Activated naive CD4-positive, alpha-beta T cell treated with anti-CD3 and anti-CD28 coated beads for 36 hours (primary cell): ENCODE measurements at regions not wholly inside any gene's neighbourhood (a gene's known extent, or its start where the extent isn't known, plus 50 kb on each side); places are given as distances from the start of the nearest gene placed in this dataset.

Experiments
- CTCF ChIA-PET: fragments of 350-600 bp; sonication (Branson Sonifier 250); formaldehyde crosslinking; loops from one replicate; lab custom pipeline; 2021; ENCODE audit warnings: antibody characterized with exemption; lab: Charles Lee
- DNase-seq: peaks from one replicate; pipeline ENCODE4 v3.0.0-alpha.2; 2020
- H3K27ac Mint-ChIP-seq: one replicate; pipeline ENCODE4 v1.8.0; 2021; ENCODE audit warnings: mild to moderate bottlenecking, mixed read lengths
- H3K27me3 Mint-ChIP-seq: one replicate; pipeline ENCODE4 v1.8.0; 2021; ENCODE audit warnings: low read depth, mixed read lengths
- H3K36me3 Mint-ChIP-seq: one replicate; pipeline ENCODE4 v1.8.0; 2021; ENCODE audit warnings: low read depth, mixed read lengths
- H3K4me1 Mint-ChIP-seq: one replicate; pipeline ENCODE4 v1.8.0; 2021; ENCODE audit warnings: low read depth, mixed read lengths
- H3K4me3 Mint-ChIP-seq: one replicate; pipeline ENCODE4 v1.8.0; 2021; ENCODE audit warnings: mild to moderate bottlenecking, moderate library complexity, mixed read lengths
- H3K9me3 Mint-ChIP-seq: one replicate; pipeline ENCODE4 v1.8.0; 2021; ENCODE audit warnings: mixed read lengths
- intact Hi-C: fragments of 100-400 bp; cut with micrococcal nuclease; formaldehyde crosslinking; loops from one replicate; pipeline ENCODE4 v1.15.1; 2023

GRCh38 chr13:31444266-31444856 lies 244.6 kb downstream of the B3GLCT start:
- Mint-ChIP-seq H3K27me3 (peaks cover 24% of the 10 kb centered on the region), H3K9me3 (no peaks in the 10 kb centered on the region), H3K27ac (no peak overlapping the region), H3K4me3 (no peak overlapping the region), H3K36me3 (no peaks in the 10 kb centered on the region), H3K4me1 (no peaks in the 10 kb centered on the region)
- intact Hi-C loops = no loop called here
- DNase-seq = no peak
- CTCF ChIA-PET = interaction anchor here (1.7 kb wide), 1 partner anchor 13 kb away, joined by 7 read pairs; no protein-coding TSS in a partner anchor

GRCh38 chr13:31452525-31452924 lies 252.8 kb downstream of the B3GLCT start:
- intact Hi-C loops = no loop called here
- CTCF ChIA-PET = no interaction called here
- no peaks in the 10 kb centered on the region for H3K9me3 Mint-ChIP-seq

GRCh38 chr13:31455581-31455980 lies 255.8 kb downstream of the B3GLCT start:
- H3K4me1 Mint-ChIP-seq = no peaks in the 10 kb centered on the region
- no peaks in the 10 kb centered on the region for H3K36me3 Mint-ChIP-seq
- H3K27ac Mint-ChIP-seq = no peak overlapping the region
- H3K27me3 Mint-ChIP-seq = no peaks in the 10 kb centered on the region
- intact Hi-C loops = no loop called here
- no peaks in the 10 kb centered on the region for H3K9me3 Mint-ChIP-seq
- CTCF ChIA-PET = no interaction called here
- no peak overlapping the region for H3K4me3 Mint-ChIP-seq
- no peak for DNase-seq

More at GRCh38 chr13:31452525-31452924, 252.8 kb downstream of the B3GLCT start:
- Mint-ChIP-seq H3K4me3 (no peak overlapping the region), H3K4me1 (no peaks in the 10 kb centered on the region), H3K27me3 (no peaks in the 10 kb centered on the region), H3K36me3 (no peaks in the 10 kb centered on the region), H3K27ac (no peak overlapping the region)
- no peak for DNase-seq

GRCh38 chr13:31456056-31456455 lies 256.3 kb downstream of the B3GLCT start:
- Mint-ChIP-seq H3K4me3 (no peak overlapping the region), H3K27ac (no peak overlapping the region), H3K27me3 (no peaks in the 10 kb centered on the region), H3K9me3 (no peaks in the 10 kb centered on the region), H3K36me3 (no peaks in the 10 kb centered on the region), H3K4me1 (no peaks in the 10 kb centered on the region)
- intact Hi-C loops = no loop called here
- no peak for DNase-seq
- CTCF ChIA-PET = no interaction called here

- Mint-ChIP-seq H3K27ac (no peak overlapping the region), H3K36me3 (no peaks in the 10 kb centered on the region), H3K27me3 (no peaks in the 10 kb centered on the region), H3K4me3 (no peak overlapping the region), H3K4me1 (no peaks in the 10 kb centered on the region), H3K9me3 (no peaks in the 10 kb centered on the region)
- intact Hi-C loops = no loop called here
- CTCF ChIA-PET = interaction anchor here (1.7 kb wide), 1 partner anchor 36 kb away, joined by 5 read pairs; no protein-coding TSS in a partner anchor
- DNase-seq = no peak
These were observed 260.3 kb downstream of the B3GLCT start for GRCh38 chr13:31460061-31460460.

GRCh38 chr13:31461923-31462322 lies 262.1 kb downstream of the B3GLCT start:
- Mint-ChIP-seq H3K4me1 (no peaks in the 10 kb centered on the region), H3K9me3 (no peaks in the 10 kb centered on the region), H3K36me3 (no peaks in the 10 kb centered on the region), H3K4me3 (no peak overlapping the region), H3K27ac (no peak overlapping the region), H3K27me3 (no peaks in the 10 kb centered on the region)
- intact Hi-C loops = no loop called here
- CTCF ChIA-PET = no interaction called here
- DNase-seq = no peak

- H3K4me3 Mint-ChIP-seq = no peak overlapping the region
- H3K9me3 Mint-ChIP-seq = no peaks in the 10 kb centered on the region
- DNase-seq = no peak
- no peaks in the 10 kb centered on the region for H3K27me3 Mint-ChIP-seq
- no peaks in the 10 kb centered on the region for H3K4me1 Mint-ChIP-seq
- no peak overlapping the region for H3K27ac Mint-ChIP-seq
- intact Hi-C loops = no loop called here
- H3K36me3 Mint-ChIP-seq = no peaks in the 10 kb centered on the region
- CTCF ChIA-PET = no interaction called here
These were observed 263.0 kb downstream of the B3GLCT start for GRCh38 chr13:31462766-31463165.

- H3K4me3 Mint-ChIP-seq = no peak overlapping the region
These were observed 268.5 kb downstream of the B3GLCT start for GRCh38 chr13:31468114-31468902.

GRCh38 chr13:31469377-31469776 lies 269.6 kb downstream of the B3GLCT start:
- intact Hi-C loops = no loop called here
- no peak for DNase-seq
- CTCF ChIA-PET = no interaction called here
- no peak overlapping the region for H3K27ac Mint-ChIP-seq
- no peaks in the 10 kb centered on the region for H3K36me3 Mint-ChIP-seq
- peaks cover 3% of the 10 kb centered on the region for H3K27me3 Mint-ChIP-seq
- H3K4me1 Mint-ChIP-seq = no peaks in the 10 kb centered on the region
- H3K4me3 Mint-ChIP-seq = no peak overlapping the region
- H3K9me3 Mint-ChIP-seq = no peaks in the 10 kb centered on the region

More at GRCh38 chr13:31468114-31468902, 268.5 kb downstream of the B3GLCT start:
- Mint-ChIP-seq H3K27ac (no peak overlapping the region), H3K4me1 (no peaks in the 10 kb centered on the region), H3K36me3 (no peaks in the 10 kb centered on the region), H3K27me3 (peaks cover 3% of the 10 kb centered on the region), H3K9me3 (no peaks in the 10 kb centered on the region)
- intact Hi-C loops = no loop called here
- no peak for DNase-seq
- CTCF ChIA-PET = interaction anchor here (0.6 kb wide), 1 partner anchor 162 kb away, joined by 4 read pairs; no protein-coding TSS in a partner anchor

GRCh38 chr13:31476266-31476665 lies 263.1 kb upstream of the RXFP2 start:
- Mint-ChIP-seq H3K4me1 (no peaks in the 10 kb centered on the region), H3K36me3 (no peaks in the 10 kb centered on the region), H3K4me3 (no peak overlapping the region), H3K9me3 (no peaks in the 10 kb centered on the region), H3K27me3 (peaks cover 6% of the 10 kb centered on the region), H3K27ac (no peak overlapping the region)
- DNase-seq = no peak
- CTCF ChIA-PET = no interaction called here
- intact Hi-C loops = no loop called here

- Mint-ChIP-seq H3K36me3 (no peaks in the 10 kb centered on the region), H3K27ac (no peak overlapping the region), H3K9me3 (no peaks in the 10 kb centered on the region), H3K27me3 (peaks cover 3% of the 10 kb centered on the region), H3K4me1 (no peaks in the 10 kb centered on the region), H3K4me3 (no peak overlapping the region)
- intact Hi-C loops = no loop called here
- CTCF ChIA-PET = no interaction called here
- DNase-seq = no peak
These were observed 262.6 kb upstream of the RXFP2 start for GRCh38 chr13:31476753-31477152.

- Mint-ChIP-seq H3K9me3 (no peaks in the 10 kb centered on the region), H3K36me3 (no peaks in the 10 kb centered on the region), H3K4me1 (no peaks in the 10 kb centered on the region), H3K4me3 (no peak overlapping the region), H3K27me3 (peaks cover 3% of the 10 kb centered on the region), H3K27ac (no peak overlapping the region)
- intact Hi-C loops = no loop called here
- CTCF ChIA-PET = no interaction called here
- DNase-seq = no peak
These were observed 261.4 kb upstream of the RXFP2 start for GRCh38 chr13:31477961-31478360.

GRCh38 chr13:31485183-31485582 lies 254.1 kb upstream of the RXFP2 start:
- H3K9me3 Mint-ChIP-seq = no peaks in the 10 kb centered on the region
- CTCF ChIA-PET = no interaction called here
- no peak overlapping the region for H3K4me3 Mint-ChIP-seq
- no peak overlapping the region for H3K27ac Mint-ChIP-seq
- no peaks in the 10 kb centered on the region for H3K36me3 Mint-ChIP-seq
- DNase-seq = no peak
- intact Hi-C loops = no loop called here
- H3K27me3 Mint-ChIP-seq = no peaks in the 10 kb centered on the region
- H3K4me1 Mint-ChIP-seq = no peaks in the 10 kb centered on the region
